H1 (cell line): ENCODE measurements at regions not wholly inside any gene's neighbourhood (a gene's known extent, or its start where the extent isn't known, plus 50 kb on each side); places are given as distances from the start of the nearest gene placed in this dataset.
"Not testable (repeated sequence)": the region's sequence is repeated elsewhere in the genome, so short reads cannot be mapped to it uniquely, and the experiment has no call there.

ENCODE experiments used
- BRCA1 ChIP-seq: IDR thresholded peaks from 2 replicates; pipeline ENCODE4 v1.6.1; 2012; ENCODE audit warnings: low read depth, low read length, improper control_type of control experiment
- CHD2 ChIP-seq: IDR thresholded peaks from 2 replicates; pipeline ENCODE4 v1.6.1; 2012; ENCODE audit warnings: low read length, improper control_type of control experiment
- CTCF ChIP-seq, 3 experiments: IDR thresholded peaks; 1 replicate in 2 of 3; 2 replicates in 1 of 3; pipeline versions ENCODE4 v1.5.1 to v1.6.1; 2011; ENCODE audit warnings: low read length in 3 of 3, mild to moderate bottlenecking in 3 of 3, inconsistent platforms in 2 of 3, low read depth in 1 of 3, moderate library complexity in 1 of 3; ENCODE audit not compliant: insufficient read depth in 1 of 3; ENCODE audit errors: control extremely low read depth in 1 of 3
- EGR1 ChIP-seq: IDR thresholded peaks from 2 replicates; pipeline ENCODE4 v1.6.1; 2011; ENCODE audit warnings: low read depth, low read length, borderline replicate concordance
- EP300 ChIP-seq, 2 experiments: IDR thresholded peaks; 1 replicate in 1 of 2; 2 replicates in 1 of 2; pipeline ENCODE4 v1.6.1; 2011 to 2012; ENCODE audit warnings: low read depth in 2 of 2, low read length in 2 of 2, mild to moderate bottlenecking in 2 of 2, borderline replicate concordance in 1 of 2, inconsistent platforms in 1 of 2, moderate library complexity in 1 of 2
- FOSL1 ChIP-seq: IDR thresholded peaks from 2 replicates; pipeline ENCODE4 v1.6.1; 2011; ENCODE audit warnings: mild to moderate bottlenecking, low read depth, low read length, moderate library complexity; ENCODE audit not compliant: insufficient read depth
- GABPA ChIP-seq: IDR thresholded peaks from 2 replicates; pipeline ENCODE4 v1.6.1; 2011; ENCODE audit warnings: mild to moderate bottlenecking, low read length, moderate library complexity, borderline replicate concordance; ENCODE audit not compliant: insufficient read depth
- KDM5A ChIP-seq: fragments of 200-600 bp; IDR thresholded peaks from 2 replicates; pipeline ENCODE4 v1.7.1; 2012; ENCODE audit warnings: mild to moderate bottlenecking, low read length, inconsistent platforms, mixed read lengths
- MAX ChIP-seq: IDR thresholded peaks from 2 replicates; pipeline ENCODE4 v1.6.1; 2012; ENCODE audit warnings: inconsistent platforms
- NANOG ChIP-seq: IDR thresholded peaks from 2 replicates; pipeline ENCODE4 v1.6.1; 2011; ENCODE audit warnings: low read length, low read depth, mild to moderate bottlenecking, inconsistent platforms; ENCODE audit not compliant: insufficient read depth, poor library complexity, severe bottlenecking
- POLR2A ChIP-seq, 2 experiments: IDR thresholded peaks; 1 replicate in 1 of 2; 2 replicates in 1 of 2; pipeline ENCODE4 v1.6.1; 2011; ENCODE audit warnings: low read depth in 2 of 2, low read length in 2 of 2, mild to moderate bottlenecking in 2 of 2; ENCODE audit errors: control extremely low read depth in 1 of 2
- RAD21 ChIP-seq, 2 experiments: IDR thresholded peaks in 1 of 2; conservative IDR thresholded peaks in 1 of 2; 2 replicates each; pipeline ENCODE4 v1.6.1; 2011; ENCODE audit warnings: low read depth in 2 of 2, low read length in 2 of 2, improper control_type of control experiment in 1 of 2, inconsistent platforms in 1 of 2, mild to moderate bottlenecking in 1 of 2, moderate library complexity in 1 of 2
- YY1 ChIP-seq: IDR thresholded peaks from 2 replicates; pipeline ENCODE4 v1.6.1; 2011; ENCODE audit warnings: low read depth, mild to moderate bottlenecking, low read length
- ZNF274 ChIP-seq: IDR thresholded peaks from 2 replicates; pipeline ENCODE4 v1.7.0; 2012; ENCODE audit warnings: low read length, borderline replicate concordance; ENCODE audit errors: extremely low read depth

- TF ChIP-seq POLR2A (IDR thresholded peaks at IDR 0.05; ENCODE audit: control extremely low read depth in 1 of 2, low read depth in 2 of 2, low read length in 2 of 2); KDM5A; EP300 (IDR thresholded peaks at IDR 0.05; ENCODE audit: borderline replicate concordance in 1 of 2, low read depth in 2 of 2, low read length in 2 of 2); CTCF (IDR thresholded peaks at IDR 0.05; ENCODE audit: control extremely low read depth in 1 of 3, insufficient read depth in 1 of 3, low read depth in 1 of 3, low read length in 3 of 3); RAD21 (IDR thresholded peaks at IDR 0.05 in 1 of 2, conservative IDR thresholded peaks at IDR 0.05 in 1 of 2; ENCODE audit: low read depth in 2 of 2, low read length in 2 of 2); FOSL1; MAX; GABPA; ZNF274; EGR1; BRCA1; NANOG; CHD2; YY1: not testable (repeated sequence)
Measured at GRCh38 chr16:15235140-15235539, 141.1 kb upstream of the RRN3 start.
